Amygdala (tissue), 56 donors: ENCODE measurements at regions not wholly inside any gene's neighbourhood (a gene's known extent, or its start where the extent isn't known, plus 50 kb on each side); places are given as distances from the start of the nearest gene placed in this dataset.

Experiments used
- DNase-seq, 56 donors: peaks; one replicate each; lab custom pipeline; 2025; lab: John Stamatoyannopoulos, UW

DNA sequence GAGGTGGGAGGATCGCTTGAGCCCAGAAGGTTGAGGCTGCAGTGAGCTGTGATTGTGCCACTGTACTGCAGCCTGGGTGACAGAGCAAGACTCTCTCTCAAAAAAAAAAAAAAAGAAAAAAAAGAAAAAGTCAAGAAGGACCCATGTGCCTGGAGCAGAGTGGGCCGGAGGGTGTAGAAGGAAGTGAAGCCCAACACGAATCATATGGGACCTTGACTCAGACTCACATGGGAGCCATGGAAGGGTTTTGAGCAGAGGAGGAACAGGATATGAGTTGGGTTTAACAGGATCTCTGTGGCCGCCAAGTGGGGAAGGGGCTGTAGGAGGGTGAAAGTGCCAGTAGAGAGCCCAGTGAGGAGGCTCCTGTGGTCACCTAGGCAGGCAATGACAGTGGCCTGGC, 165.4 kb downstream of the PHETA1 start:
- DNase-seq: no peak

DNA sequence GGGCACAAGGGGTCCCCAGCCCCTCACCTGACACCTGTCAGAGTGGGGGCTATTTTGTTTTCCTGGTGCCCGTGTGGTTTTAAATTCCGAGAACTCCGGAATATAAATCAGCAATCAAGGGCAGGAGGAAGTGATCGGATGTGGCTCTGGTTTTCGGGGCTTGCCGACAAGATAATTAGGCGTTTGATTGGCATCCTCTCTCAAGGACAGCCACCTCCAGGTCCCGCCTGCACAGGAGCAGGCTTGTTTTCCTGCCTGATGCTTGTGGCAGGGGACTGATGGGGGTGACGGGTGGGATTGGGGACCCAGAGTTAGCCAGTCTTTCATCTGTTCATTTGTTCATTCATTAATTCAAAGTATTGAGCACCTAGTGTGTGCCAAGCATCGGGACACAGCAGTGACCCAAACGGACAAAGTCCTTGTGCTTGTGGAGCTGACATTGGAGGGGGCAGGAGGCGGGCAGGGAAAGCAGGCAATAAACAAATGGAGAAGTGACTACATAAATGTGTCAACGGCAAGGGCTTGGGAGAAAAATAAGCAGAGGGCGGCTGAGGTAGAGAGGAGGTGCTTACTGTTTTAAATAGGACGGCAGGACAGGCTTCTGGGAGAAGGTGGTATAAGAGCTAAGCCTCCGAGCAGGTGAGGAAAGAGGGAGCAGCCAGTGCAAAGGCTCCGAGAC, 166.5 kb downstream of the PHETA1 start:
- no peak for DNase-seq

DNA sequence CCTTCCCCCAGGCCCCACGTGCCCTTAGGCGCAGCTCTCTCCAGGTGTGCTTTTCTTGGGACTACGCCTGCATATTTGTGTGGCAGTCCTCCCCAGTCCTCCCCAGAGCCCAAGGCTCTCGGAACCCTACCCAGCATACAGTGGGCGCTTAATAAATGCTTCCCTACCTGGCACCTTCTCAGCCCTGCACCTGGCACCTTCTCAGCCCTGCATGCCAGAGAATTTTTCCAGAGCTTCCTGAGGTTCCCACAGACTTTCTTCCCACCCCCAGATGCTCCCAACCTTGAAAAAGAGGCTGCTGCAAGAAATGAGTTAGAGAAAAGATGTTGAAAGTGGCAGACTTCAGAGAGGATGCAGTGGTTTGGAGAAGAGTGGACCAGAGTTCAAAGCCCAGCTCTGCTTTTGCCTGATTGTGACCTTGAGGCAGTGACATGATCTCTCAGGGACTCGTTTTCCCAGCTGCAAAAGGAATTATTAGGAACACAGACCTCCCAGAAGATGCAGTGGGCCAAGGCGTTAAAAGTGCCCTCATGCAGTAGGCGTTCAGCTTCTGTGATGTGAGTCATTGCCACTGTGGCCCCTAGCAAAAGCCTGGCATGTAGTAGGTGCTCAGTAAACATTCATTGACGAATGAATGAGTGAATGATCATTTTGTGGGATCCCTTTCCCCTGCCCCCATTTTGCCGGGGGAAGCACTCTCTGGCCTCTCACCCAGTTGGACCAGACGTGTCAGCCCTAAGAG, 167.2 kb downstream of the PHETA1 start:
- no peak for DNase-seq

GRCh38 chr12:111201036-111201435, 167.9 kb downstream of the PHETA1 start:
- peak in 1 of 56 donors; percentile 7 for DNase-seq

DNA sequence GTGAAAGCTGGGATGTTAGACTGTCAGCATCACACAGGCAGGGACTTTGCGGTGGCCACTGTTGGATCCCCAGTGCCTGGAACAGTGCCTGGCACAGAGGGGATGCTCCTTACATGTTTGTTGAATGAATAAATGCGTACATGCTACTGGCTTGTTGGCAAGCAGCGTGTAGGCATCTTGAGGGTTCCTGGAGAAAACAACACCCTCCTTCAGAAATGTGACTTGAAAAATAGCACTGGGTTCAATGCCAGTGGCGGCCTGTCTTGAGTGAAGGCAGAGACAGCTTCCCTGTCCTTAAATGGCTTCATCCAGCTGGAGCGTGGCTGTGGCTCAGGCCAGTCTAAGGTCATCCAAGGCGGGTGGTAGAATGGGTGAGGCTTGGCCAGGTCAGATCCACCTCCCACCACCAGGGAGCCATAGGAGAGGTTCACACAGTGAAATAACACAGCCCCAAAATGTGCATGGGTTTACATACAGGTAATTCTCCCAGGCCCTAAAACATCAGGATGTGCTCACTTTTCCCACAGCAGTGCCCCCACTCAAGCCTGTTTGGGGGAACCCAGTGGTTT, 171.4 kb downstream of the PHETA1 start:
- DNase-seq: no peak

GRCh38 chr12:111196532-111196931, 172.4 kb downstream of the PHETA1 start:
- DNase-seq: no peak

DNA sequence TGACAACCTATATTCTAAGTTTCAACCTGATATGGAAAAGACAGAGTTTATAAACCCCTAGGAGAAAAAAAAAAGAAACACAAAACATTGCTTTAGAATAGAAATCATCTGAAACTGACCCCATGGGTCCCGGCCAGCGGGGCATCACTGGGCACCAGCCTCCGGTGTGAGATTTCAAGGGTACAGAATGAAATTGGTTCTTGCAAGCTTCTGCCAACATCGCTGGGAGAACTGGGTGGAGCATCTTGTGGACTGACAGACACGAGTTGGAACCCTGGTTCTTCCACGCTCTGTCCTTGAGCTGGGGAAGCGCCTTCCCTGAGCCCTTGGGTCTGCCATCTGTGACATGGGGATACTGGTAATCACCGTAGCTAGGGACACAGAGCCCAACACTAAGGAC, 173.6 kb downstream of the PHETA1 start:
- DNase-seq: no peak

DNA sequence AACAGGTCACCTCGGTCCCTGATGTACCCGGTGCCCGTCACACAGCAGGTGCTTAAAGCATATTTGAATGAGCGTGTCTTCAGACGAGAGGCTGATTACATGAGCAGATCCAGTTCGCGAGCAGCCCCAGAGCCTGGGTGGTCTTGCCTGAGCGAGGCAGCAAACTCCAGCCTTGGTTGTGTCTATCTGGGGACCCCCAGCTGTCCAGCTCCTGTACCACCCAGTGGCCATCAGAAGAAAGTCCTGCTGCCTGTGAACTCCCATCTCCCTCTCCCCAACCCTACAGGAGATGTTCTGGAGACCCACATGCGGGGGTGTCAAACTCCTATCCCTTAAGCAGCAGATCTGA, 174.2 kb downstream of the PHETA1 start:
- DNase-seq: no peak

- DNase-seq: no peak
Measured at GRCh38 chr12:111193977-111194702, 174.8 kb downstream of the PHETA1 start.

- peak in 15 of 56 donors; percentile 1 to 25 (median 12) for DNase-seq
Measured at GRCh38 chr12:111193496-111193895, 175.4 kb downstream of the PHETA1 start.

- DNase-seq: no peak
Measured at GRCh38 chr12:111193067-111193466, 175.8 kb downstream of the PHETA1 start.

- DNase-seq: no peak
Measured at GRCh38 chr12:111192647-111193046, 176.2 kb downstream of the PHETA1 start.

DNA sequence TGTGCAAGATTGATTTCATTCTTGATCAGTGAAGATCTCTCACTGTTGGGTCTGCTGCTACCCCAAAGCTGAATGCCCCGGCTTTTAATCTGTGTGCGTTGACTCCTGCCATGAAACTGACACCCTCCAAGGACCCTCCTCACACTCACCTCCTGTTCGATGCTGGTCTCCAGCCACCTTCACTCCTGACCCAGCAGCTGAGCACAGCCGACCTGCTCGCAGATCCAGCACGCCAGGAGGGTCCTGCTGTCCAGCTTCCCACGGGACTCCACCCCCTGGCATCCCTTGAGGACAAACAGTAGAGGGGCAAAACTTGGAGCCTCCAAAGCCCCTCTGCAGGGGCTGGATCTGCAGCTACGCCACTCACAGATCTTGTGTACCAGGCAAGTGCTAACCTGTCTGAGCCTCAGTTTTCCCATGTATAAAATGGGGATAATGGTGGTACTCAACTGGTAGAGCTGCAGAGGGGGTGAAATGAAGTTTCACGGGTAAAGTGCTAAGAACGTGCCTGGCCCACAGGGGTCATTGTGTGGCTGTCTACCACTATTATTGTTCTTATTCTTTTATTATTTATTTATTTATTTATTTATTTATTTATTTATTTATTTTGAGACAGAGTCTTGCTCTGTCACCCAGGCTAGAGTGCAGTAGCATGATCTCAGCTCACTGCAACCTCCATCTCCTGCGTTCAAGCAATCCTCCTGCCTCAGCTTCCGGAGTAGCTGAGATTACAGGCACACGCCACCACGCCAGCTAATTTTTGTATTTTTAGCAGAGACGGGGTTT, 178.0 kb downstream of the PHETA1 start:
- no peak for DNase-seq

DNA sequence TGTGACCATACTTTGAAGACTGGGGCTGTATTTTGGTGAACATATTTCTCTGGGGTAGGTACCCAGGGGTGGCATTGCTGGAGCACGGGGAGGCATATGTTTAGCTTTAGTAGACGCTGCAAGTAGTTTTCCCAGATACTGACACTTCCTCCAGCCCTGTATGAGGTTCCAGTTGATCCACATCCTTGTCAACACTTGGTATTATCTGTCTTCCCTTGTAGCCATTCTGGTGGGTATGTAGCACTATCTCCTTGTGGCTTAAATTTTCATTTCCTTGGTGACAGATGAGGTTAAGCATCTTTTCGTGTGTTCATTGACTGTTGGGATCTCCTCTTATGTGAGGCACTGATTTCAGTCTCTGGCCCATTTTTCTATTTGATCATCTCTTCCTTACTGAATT, 179.1 kb downstream of the PHETA1 start:
- no peak for DNase-seq

DNA sequence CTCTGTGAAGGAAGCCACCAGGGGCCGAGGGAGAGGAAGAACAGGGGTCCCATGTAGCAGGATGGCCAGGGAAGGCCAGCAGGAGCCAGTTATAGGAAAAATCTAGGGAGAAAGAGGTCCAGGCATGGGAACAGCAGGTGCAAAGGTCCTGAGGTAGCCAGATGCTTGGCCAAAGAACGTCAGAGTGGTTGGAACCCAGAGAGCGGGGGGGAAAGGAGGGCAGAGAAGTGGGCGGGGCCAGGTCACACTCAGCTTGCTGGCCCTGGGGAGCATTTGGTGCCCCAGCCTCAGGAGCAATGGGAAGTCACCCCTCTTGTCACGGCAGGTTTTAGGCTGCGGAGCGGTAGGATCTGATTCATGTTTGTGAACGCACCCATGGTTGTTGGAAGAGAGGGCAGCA, 180.5 kb downstream of the PHETA1 start:
- DNase-seq: no peak

- no peak for DNase-seq
Measured at GRCh38 chr12:111186347-111186746, 182.5 kb downstream of the PHETA1 start.

DNA sequence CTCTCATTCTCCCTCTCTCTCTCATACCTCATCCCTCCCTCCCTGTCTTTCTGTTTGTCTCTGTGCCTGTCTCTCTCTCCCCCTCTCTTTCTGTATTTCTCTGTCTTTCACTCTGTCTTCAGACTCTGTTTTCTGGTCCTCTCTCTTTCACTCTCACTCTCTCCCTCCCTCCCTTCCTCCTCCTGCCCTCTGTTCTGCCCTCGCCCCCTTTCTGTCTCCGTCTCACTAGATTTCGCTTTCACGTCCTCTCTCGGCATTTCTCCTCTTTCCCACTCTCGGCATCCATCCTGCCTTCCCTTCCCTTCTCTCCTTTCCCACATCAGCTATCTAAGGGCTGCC, 183.0 kb downstream of the PHETA1 start:
- DNase-seq: no peak

DNA sequence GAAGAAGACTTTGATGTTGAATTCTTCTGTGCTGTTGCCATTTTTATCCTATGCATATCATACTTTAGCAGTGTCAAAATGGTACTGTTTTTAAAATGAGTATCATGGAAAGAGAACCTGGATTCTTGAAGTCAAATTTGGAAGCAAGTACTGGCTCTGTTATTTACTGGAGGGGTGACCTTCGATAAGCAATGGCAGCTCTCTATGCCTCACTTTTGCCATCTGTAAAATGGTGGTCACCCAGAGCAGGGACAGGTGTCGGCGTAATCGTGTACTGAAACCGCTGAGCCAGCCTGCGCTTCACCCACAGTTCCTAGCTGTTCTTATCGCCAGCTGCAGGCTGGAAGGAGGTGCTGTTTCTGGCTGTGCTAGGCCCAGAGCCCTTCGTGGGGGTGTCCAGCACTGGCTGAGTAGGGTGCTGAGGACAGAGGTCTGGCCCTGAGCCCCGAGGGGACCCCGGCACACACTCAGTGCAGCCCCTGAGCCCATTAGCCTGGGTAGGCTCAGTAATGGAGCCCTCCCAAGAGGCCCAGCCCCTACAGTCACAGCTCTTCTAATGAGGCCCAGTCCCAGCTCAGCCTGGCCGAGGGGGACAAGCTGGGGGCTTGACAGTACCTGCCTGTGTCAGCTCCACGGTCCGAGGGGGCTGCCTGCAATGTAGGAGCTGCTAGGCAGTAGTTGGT, 183.5 kb downstream of the PHETA1 start:
- no peak for DNase-seq

GRCh38 chr12:111184161-111184560, 184.7 kb downstream of the PHETA1 start:
- no peak for DNase-seq

DNA sequence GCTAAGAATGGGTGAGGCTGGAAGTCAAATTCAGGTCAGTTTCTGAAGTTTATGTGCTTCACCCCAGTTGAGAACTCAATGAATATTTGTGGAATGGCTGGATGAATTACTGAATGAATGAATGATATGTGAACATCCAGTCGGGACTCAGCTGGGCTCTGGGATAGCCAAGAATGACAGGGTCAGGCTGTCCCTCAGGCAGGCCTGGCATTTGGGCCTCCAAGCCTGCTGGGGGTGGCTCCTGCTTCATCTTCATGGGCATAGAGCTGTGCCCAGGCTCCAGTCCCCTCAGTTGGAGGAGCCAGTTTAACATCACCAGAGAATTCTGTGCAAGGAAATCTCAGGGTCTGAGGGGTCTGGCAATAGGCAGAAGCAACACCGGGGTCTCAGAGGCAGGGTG, 185.8 kb downstream of the PHETA1 start:
- DNase-seq: no peak
